Prostate gland (tissue), 2 donors: ENCODE measurements at regions not wholly inside any gene's neighbourhood (a gene's known extent, or its start where the extent isn't known, plus 50 kb on each side); places are given as distances from the start of the nearest gene placed in this dataset.
A peak's percentile ranks its signal among the peaks of the same experiment; 100 is the strongest.

Experiments
- DNase-seq: peaks from one replicate; pipeline ENCODE4 v3.0.0-alpha.2; 2019; ENCODE audit warnings: low spot score
- H3K27ac ChIP-seq, 2 donors: fragments of 200-600 bp; sonication (generic); 2 replicates each; pipeline ENCODE4 v1.5.1; 2017 to 2019
- H3K27me3 ChIP-seq: fragments of 200-600 bp; sonication (generic); replicated peaks from 2 replicates; pipeline ENCODE4 v1.5.1; 2019; ENCODE audit not compliant: insufficient read depth
- H3K36me3 ChIP-seq, 2 donors: fragments of 200-600 bp; sonication (generic); 1 replicate in 1 of 2; 2 replicates in 1 of 2; pipeline versions ENCODE4 v1.5.1 to v1.8.1; 2017 to 2019
- H3K4me1 ChIP-seq: fragments of 200-600 bp; sonication (generic); replicated peaks from 2 replicates; pipeline ENCODE4 v1.5.1; 2019
- H3K4me3 ChIP-seq, 2 donors: fragments of 200-600 bp; sonication (generic); 2 replicates each; pipeline ENCODE4 v1.5.1; 2017 to 2019
- H3K9me3 ChIP-seq: fragments of 200-600 bp; sonication (generic); 2 replicates; pipeline ENCODE4 v1.5.1; 2017
- CTCF ChIP-seq, 4 experiments: fragments of 200-600 bp in 2 of 4; fragments of 450-650 bp in 2 of 4; sonication (generic) in 2 of 4; IDR thresholded peaks; 1 replicate in 3 of 4; 2 replicates in 1 of 4; pipeline ENCODE4 v1.5.1; 2016 to 2019; ENCODE audit warnings: antibody characterized with exemption in 4 of 4, mild to moderate bottlenecking in 2 of 4, moderate library complexity in 2 of 4
- POLR2A ChIP-seq: fragments of 450-650 bp; IDR thresholded peaks from one replicate; pipeline ENCODE4 v1.6.1; 2016; ENCODE audit warnings: antibody characterized with exemption, mild to moderate bottlenecking
- POLR2AphosphoS5 ChIP-seq: sonication (generic); formaldehyde crosslinking; IDR thresholded peaks from one replicate; pipeline ENCODE4 v1.6.1; 2017; ENCODE audit warnings: antibody characterized with exemption
- WGBS: methylation state at CpG from one replicate; pipeline ENCODE4 v1.1.5; 2018; 5-methylcytosine and 5-hydroxymethylcytosine counted together
- intact Hi-C: fragments of 100-400 bp; cut with DNase I; formaldehyde crosslinking; loops from one replicate; pipeline ENCODE4 v1.14.2; 2022

GRCh38 chr20:58111310-58112016 lies 117.0 kb downstream of the ANKRD60 start:
- Histone ChIP-seq H3K4me1 (no peaks in the 10 kb centered on the region), H3K36me3 (no peaks in the 10 kb centered on the region), H3K9me3 (no peaks in the 10 kb centered on the region), H3K27me3 (no peaks in the 10 kb centered on the region), H3K4me3 (no peak overlapping the region), H3K27ac (peak overlapping the region; percentile 25 to 53)
- 87% methylated on average over 18 of the region's 18 CpGs for WGBS
- TF ChIP-seq CTCF (IDR thresholded peaks at IDR 0.05) (no peak), POLR2AphosphoS5 (no peak), POLR2A (no peak)
- intact Hi-C loops = no loop called here
- no peak for DNase-seq

- H3K27me3 ChIP-seq = no peaks in the 10 kb centered on the region
- no peaks in the 10 kb centered on the region for H3K9me3 ChIP-seq
- H3K27ac ChIP-seq = no peak overlapping the region
- intact Hi-C loops = no loop called here
- WGBS = 98% methylated on average over 3 of the region's 3 CpGs
- H3K36me3 ChIP-seq = no peaks in the 10 kb centered on the region
- TF ChIP-seq POLR2AphosphoS5 = no peak
- TF ChIP-seq CTCF (IDR thresholded peaks at IDR 0.05) = no peak
- no peak for TF ChIP-seq POLR2A
- no peak overlapping the region for H3K4me3 ChIP-seq
- no peaks in the 10 kb centered on the region for H3K4me1 ChIP-seq
- DNase-seq = no peak
These were observed 118.4 kb downstream of the ANKRD60 start for GRCh38 chr20:58109918-58110635.

- Histone ChIP-seq H3K27ac (no peak overlapping the region), H3K4me3 (no peak overlapping the region), H3K4me1 (no peaks in the 10 kb centered on the region), H3K27me3 (no peaks in the 10 kb centered on the region), H3K9me3 (no peaks in the 10 kb centered on the region), H3K36me3 (no peaks in the 10 kb centered on the region)
- intact Hi-C loops = no loop called here
- TF ChIP-seq POLR2AphosphoS5 (no peak), POLR2A (peak; percentile 10), CTCF (IDR thresholded peaks at IDR 0.05) (no peak)
- 83% methylated on average over 4 of the region's 4 CpGs for WGBS
- DNase-seq = no peak
These were observed 119.2 kb downstream of the ANKRD60 start for GRCh38 chr20:58109126-58109880.

GRCh38 chr20:58107533-58107932 lies 120.9 kb downstream of the ANKRD60 start:
- H3K4me1 ChIP-seq = no peaks in the 10 kb centered on the region
- DNase-seq = no peak
- intact Hi-C loops = no loop called here
- H3K27ac ChIP-seq = no peak overlapping the region
- H3K9me3 ChIP-seq = no peaks in the 10 kb centered on the region
- H3K4me3 ChIP-seq = no peak overlapping the region
- TF ChIP-seq CTCF (IDR thresholded peaks at IDR 0.05) (no peak), POLR2A (no peak), POLR2AphosphoS5 (no peak)
- no peaks in the 10 kb centered on the region for H3K27me3 ChIP-seq
- H3K36me3 ChIP-seq = no peaks in the 10 kb centered on the region
- 100% methylated on average over 1 of the region's 1 CpG for WGBS
